Embryonic facial prominence (tissue), 1 donor: ENCODE measurements at regions not wholly inside any gene's neighbourhood (a gene's known extent, or its start where the extent isn't known, plus 50 kb on each side); places are given as distances from the start of the nearest gene placed in this dataset.

Experiments
- DNase-seq: peaks from one replicate; pipeline ENCODE4 v3.0.0-alpha.2; 2016; ENCODE audit errors: extremely low spot score

DNA sequence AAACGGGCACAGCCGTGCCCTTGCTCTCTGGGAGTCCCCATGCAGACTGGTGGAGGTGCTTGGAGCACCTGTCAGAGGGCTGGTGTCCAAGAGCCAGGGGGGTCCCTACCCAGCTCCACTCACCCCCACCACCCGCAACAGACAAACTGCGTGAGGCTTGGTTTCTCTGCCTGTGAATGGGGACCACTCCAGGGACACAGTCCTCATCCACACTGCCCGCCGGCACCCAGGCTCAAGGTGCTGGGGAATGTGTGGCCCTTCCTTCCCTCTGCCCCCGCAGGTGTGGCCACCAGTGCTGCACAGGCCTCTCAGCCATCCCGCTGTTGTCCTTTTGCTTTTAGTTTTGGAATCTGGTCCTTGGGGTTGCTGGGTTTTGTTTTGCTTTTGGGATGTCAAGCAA lies 136.5 kb upstream of the ZNF236 start:
- no peak for DNase-seq

DNA sequence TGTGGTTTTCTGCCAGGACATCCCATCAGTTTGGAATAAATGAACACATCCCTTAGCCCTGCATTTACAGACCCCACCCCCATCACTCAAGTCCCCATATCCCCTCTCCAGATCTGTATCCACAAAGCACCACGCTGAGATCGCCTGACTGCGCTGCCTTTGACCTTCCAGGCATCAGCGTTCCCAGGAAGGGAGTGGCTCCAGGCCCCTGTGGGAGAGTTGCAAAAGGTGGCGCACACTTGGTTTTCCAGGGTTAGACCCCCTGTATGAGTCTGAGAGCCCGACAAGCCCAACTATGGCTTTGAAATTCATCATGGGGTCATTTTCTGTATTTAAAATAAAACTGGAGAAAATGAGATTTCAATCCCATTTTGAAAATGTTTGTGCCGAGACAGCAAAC lies 137.0 kb upstream of the ZNF236 start:
- DNase-seq: no peak

DNA sequence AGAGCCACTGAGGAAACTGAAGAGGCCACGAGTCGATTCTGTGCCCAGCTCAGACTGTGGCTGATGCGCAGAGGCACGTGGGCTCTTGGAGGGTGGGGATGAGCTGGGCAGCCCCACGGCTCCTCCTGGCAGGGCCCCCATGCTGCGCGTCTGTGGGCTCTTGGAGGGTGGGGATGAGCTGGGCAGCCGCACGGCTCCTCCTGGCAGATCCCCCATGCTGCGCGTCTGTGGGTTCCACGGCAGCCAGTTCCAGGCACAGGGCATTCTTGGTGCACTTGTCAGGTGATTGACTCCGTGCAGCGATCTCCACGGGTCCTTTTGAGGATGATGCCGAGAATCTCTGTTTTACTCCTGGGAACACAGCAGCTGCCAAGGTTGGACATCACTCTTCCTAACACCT lies 138.1 kb upstream of the ZNF236 start:
- DNase-seq: no peak

DNA sequence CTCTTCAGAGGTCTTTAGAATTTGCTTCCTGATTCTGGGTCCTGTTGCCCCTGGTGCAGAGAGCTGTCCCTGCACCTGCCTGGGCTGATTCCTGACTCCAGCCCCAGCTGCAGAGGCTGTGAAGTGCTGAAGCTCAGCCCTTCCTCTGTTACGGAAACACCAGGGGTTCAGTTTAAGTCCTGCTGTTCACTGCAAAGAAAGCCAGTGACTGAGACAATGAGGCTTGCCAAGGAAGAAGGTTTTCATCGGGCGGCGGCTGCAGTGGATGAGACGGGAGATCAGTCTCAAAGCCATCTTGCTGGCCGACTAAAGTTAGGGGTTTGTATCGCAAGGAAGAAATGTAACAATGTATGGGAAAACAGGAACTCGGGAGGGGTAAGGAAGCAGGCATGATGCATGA lies 142.4 kb upstream of the ZNF236 start:
- DNase-seq: no peak

DNA sequence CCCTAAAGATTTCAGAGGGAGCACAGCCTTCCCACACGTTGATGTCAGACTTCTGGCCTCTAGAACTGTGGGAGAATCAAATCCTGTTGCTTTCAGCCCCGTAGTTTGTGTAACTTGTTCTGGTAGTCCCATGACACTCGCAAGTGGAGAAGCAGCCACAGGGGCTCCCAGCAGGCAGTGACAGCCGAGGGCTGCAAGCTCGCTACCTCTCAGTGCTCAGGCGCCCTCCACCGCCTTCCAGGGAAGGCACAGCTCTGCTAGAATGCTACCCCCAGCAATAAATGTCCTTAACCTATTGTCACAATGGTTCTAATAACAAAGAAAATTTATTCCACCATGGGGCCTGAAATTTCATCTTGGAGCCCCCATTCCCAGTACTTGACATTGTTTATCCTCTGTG lies 143.1 kb upstream of the ZNF236 start:
- no peak for DNase-seq

DNA sequence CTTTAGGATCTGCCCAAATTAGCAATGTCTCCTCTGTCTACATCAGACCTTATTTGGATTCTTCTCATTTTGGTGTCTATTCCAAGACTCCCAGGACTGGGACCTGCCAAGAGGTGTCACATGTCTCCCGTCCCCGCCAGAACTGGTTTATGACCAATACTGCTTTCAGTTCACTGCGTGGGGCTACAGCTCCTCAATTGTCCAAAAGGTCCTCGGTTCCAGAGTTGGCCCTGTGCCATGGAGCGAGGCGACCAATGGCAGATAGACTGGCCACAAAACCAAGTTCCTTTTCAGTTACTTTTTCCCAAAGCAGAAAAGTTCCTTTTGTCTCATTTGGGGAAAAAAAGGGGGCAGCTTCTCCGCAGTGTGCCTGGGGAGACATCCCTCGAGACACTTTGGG lies 144.1 kb upstream of the ZNF236 start:
- no peak for DNase-seq

DNA sequence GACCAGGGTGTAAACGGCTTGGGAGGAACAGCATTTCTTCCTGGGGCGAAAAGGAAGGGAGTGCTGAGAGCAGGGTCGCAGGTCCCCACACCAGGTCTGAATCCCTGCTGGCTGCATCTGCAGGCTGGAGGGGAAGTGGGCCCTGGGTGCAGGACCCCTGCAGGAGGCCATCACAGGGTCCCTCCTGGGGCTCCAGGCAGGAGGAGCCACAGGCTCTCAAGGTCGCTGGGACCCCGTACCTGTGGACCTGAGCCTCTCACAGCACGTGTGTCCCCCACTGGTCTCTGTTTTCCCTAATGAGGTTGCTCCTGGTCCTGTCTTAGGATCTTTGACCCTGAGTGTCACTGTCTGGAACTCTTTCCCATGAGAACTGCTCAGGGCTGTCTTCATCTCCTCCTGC lies 147.8 kb upstream of the ZNF236 start:
- DNase-seq: no peak

DNA sequence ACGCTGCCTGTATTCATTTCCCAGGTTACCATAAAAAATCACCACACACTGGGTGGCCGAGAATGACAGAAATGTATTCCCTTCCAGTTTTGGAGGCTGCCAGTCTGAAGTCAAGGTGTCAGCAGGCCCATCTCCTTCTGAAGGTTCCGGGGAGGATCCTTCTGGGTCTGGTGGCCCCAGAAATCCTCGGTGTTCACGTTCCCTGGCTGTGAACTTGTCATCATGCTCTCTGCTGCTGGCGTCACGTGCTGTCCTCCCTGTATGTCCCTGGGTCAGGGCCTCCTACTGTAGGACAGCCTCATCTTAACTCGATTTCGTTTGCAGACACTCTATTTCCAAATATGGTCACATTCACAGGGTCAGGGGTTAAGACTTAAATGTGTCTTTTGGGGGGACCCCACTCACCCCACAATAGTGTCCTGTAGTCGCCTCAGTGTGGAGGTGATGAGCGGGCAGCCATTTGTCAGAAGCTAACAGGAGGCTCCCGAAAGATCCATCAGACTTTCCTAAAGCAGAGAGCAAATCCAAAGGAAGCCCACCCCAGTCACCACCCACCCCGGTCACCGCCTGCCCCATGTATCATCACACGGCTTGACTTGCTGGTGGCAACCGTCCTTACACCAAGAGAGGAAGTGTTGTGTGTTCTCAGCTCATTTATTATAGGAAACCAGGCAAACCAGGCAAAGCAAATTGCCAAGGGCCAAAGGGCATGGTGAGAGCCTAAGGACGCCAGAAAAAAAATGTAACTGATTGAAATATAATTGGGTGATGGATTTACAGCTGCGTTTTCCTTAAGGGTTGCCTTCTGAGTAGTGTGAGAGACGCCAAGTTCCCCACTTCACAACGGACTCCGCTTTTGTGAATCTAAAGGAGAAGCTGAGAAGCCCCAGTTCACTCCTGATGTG lies 148.8 kb upstream of the ZNF236 start:
- no peak for DNase-seq

DNA sequence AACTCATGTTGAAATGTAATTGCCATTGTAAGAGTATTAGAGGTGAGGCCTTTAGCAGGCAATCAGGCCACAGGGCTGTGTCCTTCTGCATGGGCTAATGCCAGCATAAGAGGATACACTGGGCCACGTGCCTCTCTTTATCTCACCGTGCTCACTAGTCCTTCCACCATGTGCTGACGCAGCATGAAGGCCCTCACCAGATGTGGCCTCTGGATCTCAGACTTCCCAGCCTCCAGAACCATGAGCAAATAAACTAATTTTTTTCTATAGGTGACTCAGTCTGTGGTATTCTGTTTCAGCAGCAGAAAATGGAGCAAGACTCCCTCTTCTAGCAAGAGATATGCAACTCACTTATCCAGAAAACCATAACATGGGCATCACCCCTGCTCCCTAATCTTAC lies 149.7 kb upstream of the ZNF236 start:
- no peak for DNase-seq

DNA sequence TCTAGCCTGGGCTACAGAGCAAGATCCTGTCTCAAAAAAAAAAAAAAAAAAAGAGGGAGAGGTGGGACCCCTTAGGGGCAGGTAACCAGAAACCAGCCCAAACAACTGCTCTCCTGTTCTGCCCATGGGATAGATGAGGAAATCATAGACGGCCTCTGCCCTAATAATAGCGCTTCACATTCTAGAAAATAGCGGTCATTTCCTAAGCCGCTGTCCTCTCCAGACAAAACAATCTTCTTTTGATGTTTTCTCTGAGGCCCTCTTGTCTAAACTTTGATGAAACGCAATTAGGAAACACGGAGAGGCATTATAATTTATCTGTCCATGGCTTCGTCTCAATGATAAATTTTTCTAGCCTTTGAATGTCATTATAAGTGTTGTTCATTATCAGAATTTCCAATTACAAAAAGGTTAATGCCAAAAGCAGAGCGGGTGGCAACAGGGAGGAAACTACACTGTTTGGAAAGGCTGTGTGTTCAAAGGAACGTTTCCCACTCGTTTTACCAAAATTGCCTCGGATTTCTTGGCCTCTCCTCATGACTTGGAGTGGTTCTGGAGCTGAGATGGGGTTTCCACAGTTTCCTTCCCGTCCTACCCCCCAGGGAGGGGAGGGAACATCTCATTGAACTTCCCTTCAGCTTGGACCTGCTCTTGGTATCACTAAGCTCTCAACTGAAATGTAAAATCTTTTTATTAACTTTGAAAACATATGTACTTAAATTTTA lies 151.6 kb upstream of the ZNF236 start:
- DNase-seq: no peak

DNA sequence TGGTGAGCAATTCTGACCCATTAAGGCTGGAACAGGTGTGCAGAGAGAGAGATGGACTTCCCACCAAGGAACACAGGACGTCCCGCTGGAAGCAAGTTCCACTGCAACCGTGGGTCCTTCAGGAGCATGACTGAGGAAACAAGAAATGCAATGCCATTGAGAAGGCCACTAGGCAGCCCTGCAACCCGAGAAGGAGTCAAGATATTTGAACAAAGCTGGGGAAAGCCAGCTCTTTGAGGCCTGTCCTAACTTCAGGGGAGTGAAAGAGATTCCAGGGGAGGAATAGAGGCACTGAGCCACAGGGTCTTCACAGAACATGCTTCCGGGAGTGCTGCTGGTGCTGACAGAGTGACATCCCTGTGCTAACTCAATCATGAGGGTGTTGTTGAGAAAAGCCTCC lies 153.8 kb upstream of the ZNF236 start:
- no peak for DNase-seq

DNA sequence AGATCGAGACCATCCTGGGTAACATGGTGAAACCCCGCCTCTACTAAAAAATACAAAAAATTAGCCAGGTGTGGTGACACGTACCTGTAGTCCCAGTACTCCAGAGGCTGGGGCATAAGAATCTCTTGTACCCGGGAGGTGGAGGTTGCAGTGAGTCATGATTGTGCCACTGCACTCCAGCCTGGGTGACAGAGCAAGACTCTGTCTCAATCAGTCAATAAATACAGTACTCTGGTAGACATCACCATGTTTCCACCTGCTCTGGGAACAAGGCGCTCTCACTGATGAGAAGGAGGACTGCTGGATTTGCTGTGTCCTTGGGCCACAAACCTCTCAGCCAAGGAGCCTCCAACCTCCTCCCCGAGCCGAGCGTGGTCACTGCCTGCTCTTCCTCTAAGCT lies 154.2 kb upstream of the ZNF236 start:
- DNase-seq: no peak

DNA sequence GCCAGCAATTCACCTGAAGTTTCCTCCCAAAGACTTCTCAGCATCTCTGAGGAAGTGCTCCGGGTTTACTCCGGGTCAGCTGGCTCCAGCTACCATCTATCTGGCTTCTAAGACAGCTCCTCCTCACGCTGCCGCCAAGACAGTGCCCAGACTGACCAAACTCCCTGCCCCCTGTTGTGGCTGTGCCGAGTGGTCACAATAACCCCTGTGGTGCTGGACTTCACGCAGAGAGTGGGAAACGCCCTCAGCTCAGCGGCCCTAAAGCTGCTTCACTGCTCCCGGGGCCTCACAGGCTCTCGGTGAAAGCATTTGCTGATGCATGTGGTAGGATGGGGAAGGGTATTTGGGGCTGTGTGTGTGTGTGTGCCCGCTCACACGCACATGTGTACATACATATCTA lies 154.8 kb upstream of the ZNF236 start:
- no peak for DNase-seq

DNA sequence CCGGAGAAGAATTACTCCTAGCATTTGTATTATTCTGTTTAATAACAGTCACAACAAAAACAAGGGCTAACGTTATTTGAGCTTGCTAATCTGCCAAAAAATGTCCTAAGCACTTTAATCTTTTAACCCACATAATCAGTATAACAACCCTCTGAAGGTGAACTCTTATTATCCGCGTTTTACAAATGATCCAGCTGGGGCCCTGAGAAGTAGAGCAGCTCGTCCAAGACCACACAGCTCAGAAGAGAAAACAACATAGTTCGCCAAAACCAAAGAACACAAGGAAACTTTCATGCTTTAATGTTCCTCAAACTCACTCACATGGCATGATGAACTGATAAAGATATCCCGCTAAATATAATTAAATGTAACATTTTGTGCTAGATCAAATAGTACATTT lies 159.7 kb upstream of the ZNF236 start:
- DNase-seq: no peak

DNA sequence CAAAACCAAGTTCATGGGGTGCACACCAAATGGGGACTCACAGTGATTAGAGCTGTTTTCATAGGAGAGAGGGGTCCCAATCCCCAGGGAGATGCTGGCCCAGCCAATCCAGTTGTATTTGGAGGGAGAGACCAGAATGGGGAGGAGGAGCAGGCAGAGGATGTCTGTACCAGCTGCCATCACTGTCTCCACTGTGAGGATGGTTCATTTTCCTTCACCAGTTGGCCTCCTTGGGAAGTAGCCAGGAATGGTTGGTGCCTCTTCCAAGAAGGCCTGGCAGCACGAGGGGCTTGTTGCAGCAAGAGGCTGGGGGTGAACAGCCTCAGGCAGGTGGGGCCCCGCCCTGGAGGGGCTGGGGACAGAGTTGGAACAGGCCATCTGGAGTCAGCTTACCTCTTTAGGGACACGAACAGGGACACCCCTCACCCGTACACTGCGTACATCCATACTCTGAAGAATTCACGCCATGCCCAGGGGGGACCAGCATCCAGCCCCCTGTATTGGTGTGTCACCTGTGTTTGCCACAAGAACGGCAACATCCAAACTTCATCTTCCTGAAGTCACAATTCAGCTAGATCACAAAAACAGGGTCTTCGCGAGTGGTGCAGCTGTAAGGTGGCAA lies 161.7 kb upstream of the ZNF236 start:
- DNase-seq: no peak

DNA sequence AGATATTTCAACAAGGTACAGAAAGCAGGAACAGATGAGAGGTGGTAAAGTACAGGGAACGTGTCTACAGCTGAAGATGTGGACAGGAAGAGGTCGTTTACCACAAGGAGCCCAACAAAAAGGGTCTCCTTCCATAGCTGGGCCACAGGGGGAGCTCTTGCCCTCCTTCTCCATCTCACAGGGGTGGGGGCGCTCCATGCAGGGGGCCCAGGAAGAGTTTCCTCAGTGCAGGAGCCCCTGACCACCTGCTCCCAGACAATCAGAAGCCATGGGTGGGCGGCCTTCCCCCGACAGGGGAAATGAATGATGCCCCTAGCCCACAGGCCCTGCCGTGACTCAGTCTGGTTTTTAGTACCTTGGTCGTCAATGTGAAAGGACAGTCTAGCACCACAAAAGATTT lies 163.6 kb upstream of the ZNF516 start:
- DNase-seq: no peak

DNA sequence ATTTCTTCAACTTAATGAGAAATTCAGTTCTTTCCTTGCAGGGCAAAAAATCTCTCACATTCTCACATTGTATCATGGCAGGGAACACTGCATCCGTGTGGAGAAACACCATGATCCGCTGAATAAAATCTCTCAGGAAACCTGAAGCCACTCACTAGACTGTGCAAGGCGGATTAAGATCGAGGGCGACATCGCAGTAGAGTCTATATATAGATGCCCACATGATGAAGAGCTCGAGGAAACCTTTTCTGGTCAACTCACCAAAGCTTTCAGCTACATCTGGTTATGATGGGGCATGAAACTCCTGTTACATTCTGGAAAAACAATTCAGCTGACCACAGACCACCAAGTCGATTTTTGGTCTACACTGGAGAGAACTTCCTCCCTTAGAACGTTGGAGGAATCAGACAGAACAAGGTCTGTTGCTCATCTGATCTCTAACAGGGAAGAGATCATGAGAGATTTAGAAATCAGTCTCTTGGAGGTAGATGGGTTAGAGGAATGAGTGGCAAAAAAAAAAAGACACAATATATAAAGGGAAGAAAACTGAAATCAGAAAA lies 162.9 kb upstream of the ZNF516 start:
- no peak for DNase-seq

DNA sequence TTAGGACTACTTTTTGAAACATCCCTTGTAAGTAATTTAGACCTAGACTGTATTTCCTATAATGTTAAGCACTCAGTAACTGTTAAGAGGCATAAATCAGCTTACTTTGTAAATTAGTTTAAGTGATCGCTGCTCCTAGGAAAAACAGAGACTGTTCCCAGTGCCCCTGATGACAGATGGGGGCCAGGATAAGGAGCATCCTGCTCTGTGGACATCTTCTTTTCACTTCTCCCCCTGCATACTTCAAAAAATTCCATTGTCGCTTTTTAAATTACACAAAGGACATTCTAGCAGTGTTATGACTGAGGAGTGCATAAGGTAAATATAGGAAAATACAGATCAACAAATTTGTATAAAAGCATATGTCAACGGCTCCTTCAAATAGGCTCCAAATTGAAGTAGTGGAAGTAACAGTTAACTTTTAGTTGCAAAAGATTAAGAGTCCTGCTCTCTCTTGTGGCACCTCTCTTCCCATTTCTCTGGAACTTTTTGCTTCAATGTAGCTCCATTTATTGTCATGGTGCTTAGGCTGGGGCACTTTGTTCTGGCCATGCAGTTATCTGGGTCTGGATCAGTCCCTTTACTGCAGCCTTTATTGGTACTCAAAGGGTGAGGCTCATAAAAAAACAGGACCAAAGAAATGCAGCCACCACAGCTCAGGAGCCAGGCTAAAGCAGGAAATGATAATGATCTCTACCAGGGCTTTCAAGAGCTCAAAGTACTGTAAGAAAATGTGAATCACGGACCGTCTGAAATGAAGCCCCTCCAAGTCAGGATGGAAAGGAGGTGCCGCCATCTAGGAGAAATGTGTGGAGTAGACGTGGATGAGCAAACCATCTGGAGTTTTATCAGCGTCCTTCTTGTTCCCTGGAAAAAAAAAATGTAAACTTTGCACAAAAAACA lies 162.1 kb upstream of the ZNF516 start:
- DNase-seq: no peak

DNA sequence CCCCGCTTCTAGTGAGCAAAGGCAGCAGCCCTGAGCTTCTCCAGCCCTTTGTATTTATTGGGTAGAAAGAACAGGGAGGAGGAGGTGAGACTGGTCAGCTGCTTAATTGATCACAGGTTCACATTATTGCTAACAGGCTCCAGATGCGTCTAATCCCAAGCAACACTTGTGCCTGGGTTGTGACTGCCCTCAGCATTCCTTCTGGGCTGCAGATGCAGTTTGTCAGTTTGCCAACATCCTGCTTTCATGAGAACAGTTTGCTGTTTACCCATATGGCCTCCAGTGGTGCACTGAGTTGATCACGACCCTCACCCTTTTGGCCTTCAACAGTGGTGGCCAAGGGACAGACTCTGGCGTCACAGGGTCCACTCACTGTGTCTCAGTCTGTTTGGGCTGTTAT lies 159.5 kb upstream of the ZNF516 start:
- DNase-seq: no peak

DNA sequence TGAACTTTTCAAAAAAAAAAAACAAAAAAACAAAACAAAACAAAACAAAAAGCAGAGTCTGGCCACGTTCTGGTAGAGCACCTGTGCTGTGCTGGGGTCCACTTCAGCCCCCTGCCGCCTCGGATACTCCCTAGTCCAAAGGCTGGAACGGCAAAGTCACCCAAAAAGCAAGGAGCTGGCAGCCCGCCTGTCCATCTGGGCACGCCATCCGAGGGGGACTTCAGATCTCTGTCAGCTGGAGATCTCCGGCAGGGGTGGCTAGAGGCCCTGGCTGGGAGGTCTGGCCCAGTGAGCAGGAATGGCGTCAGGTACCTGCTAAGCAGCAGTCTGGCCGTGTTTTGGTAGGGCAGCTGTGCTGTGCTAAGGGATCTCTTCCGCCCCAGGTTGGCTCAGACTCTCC lies 152.3 kb upstream of the ZNF516 start:
- no peak for DNase-seq

DNA sequence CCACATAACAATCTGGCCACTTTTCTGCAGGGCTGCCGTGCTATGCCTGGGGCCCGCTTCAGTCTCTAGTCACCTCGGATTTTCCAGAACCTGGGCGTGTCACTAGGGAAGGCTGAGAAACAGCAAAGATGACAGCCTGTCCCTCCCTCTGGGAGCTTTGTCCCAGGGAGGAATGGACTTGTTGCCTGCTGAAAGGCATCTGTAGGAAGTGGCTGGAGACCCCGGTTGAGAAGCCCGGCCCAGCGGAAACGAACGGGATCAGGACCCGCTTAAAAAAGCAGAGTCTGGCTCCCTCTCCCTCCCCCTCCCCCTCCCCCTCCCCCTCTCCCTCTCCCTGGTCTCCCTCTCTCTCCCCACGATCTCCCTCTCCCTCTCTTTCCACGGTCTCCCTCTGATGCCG lies 149.5 kb upstream of the ZNF516 start:
- no peak for DNase-seq

DNA sequence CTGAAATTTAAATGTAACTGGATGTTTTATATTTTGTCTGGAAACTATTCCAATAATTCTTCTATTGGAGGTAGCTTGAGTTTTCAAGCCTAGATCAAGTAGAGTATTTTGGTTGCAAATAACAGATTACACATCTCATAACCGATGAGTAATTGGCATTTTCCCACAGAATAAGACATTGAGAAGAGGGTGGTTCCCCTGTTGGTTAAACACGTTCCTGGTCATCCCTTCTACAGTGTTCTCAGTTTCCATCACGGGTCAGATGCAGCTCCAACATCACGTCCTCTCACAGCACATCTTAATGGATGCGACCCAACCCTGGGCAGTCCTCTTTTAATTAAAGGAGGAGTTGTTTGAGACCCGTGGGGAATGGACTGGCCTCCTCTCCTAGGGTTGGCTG lies 149.0 kb upstream of the ZNF516 start:
- DNase-seq: no peak
